ENCODE measurements at regions not wholly inside any gene's neighbourhood (a gene's known extent, or its start where the extent isn't known, plus 50 kb on each side); places are given as distances from the start of the nearest gene placed in this dataset.

DNA sequence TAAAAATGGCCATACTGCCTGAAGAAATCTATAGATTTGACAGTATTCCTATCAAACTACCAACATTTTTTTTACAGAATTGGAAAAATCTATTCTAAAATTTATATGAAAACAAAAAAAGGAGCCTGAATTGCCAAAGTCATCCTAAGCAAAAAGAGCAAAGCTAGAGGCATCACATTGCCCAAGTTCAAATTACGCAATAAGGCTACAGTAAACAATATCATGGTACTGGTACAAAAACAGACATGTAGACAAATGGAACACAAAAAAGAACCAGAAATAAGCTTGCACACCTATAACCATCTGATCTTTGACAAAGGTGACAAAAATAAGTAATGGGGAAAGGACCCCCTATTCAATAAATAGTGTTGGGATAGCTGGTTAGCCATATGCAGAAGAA lies 50.2 kb upstream of the THSD7B start:
- Histone ChIP-seq H3K36me3 (no peaks in the 10 kb centered on the region), H3K4me3 (no peak overlapping the region), H3K27ac (no peak overlapping the region), H3K9me3 (peaks cover 0 to 6% of the 10 kb centered on the region in 2 donors), H3K27me3 (no peaks in the 10 kb centered on the region), H3K4me1 (no peaks in the 10 kb centered on the region)
- intact Hi-C loops (cut with DNase I), result no loop called here
- TF ChIP-seq, protein P1, sequence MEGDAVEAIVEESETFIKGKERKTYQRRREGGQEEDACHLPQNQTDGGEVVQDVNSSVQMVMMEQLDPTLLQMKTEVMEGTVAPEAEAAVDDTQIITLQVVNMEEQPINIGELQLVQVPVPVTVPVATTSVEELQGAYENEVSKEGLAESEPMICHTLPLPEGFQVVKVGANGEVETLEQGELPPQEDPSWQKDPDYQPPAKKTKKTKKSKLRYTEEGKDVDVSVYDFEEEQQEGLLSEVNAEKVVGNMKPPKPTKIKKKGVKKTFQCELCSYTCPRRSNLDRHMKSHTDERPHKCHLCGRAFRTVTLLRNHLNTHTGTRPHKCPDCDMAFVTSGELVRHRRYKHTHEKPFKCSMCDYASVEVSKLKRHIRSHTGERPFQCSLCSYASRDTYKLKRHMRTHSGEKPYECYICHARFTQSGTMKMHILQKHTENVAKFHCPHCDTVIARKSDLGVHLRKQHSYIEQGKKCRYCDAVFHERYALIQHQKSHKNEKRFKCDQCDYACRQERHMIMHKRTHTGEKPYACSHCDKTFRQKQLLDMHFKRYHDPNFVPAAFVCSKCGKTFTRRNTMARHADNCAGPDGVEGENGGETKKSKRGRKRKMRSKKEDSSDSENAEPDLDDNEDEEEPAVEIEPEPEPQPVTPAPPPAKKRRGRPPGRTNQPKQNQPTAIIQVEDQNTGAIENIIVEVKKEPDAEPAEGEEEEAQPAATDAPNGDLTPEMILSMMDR (IDR thresholded peaks at IDR 0.05), result no peak
- ATAC-seq, result no peak
- DNase-seq, result no peak

DNA sequence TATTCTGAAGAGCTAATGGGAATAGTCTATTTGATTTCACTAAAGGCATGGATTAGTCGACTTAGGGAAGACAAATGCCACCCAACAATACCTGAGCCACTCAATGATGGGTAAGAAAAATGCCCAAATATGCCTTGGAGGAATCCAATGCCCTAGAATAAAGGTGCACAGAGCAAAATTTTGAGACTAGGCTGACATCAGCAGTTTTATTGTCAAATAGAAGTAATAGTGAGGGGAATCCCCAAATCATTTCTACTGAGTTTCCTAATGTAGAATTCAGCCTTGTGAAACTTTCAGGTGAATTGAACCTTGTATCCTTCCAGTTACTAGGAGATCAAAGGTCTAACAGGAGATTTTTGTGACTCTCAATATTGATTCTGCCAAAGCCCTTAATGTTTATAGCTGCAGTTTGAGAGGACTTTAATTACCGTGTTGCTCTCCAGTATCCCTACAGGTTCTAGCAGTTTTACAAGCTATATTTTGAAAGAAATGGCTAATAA lies 50.8 kb upstream of the THSD7B start:
- intact Hi-C loops (cut with DNase I), result no loop called here
- H3K4me1 ChIP-seq, result no peaks in the 10 kb centered on the region
- H3K36me3 ChIP-seq, result no peaks in the 10 kb centered on the region
- H3K4me3 ChIP-seq, result no peak overlapping the region
- TF ChIP-seq, protein P1 (IDR thresholded peaks at IDR 0.05), result no peak
- ATAC-seq (no peak), DNase-seq (no peak)
- no peak overlapping the region for H3K27ac ChIP-seq
- H3K27me3 ChIP-seq, result no peaks in the 10 kb centered on the region
- peaks cover 0 to 6% of the 10 kb centered on the region in 2 donors for H3K9me3 ChIP-seq

DNA sequence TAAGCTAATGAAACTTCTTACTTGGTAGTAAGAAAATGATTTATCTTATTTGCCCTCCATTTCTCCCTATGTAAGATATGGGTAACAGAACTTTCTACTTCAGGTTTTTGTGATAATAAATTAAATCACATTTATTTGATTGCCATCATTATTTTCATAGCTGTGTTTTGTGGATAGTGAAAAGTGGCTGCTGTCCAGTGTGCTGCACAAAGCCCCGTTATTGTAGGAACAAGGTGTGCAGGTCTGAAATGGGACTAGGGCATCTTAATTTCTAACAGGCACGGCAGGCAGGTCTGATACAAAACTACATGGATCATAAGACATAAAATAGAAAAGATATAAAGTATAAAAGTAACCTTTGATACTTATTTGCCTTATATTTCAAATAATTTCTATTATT lies 51.6 kb upstream of the THSD7B start:
- TF ChIP-seq, protein P1 (IDR thresholded peaks at IDR 0.05), result no peak
- Histone ChIP-seq H3K4me1 (no peaks in the 10 kb centered on the region), H3K27me3 (no peaks in the 10 kb centered on the region), H3K36me3 (no peaks in the 10 kb centered on the region), H3K27ac (no peak overlapping the region), H3K4me3 (no peak overlapping the region), H3K9me3 (peaks cover 0 to 6% of the 10 kb centered on the region in 2 donors)
- intact Hi-C loops (cut with DNase I), result no loop called here
- DNase-seq (no peak), ATAC-seq (no peak)

DNA sequence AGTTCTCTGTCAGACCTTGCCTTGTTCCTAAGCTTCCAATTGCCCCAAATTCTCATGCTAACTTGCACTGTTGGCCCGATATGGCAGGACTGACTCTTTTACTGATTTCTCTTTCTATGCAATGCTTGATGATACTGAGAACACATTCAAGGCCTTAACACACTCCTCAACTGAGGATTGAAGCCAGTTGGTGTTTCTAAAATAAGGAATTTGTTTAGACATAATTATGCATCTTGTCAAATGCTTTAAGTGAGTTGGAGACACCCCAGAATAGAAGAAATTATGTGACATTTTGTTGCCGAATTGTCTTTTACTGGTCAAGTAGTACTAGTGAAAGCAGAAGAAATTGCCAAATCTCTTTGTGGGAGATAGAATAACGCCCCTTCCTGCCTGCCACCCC lies 60.0 kb upstream of the THSD7B start:
- H3K9me3 ChIP-seq, result peaks cover 0 to 7% of the 10 kb centered on the region in 2 donors
- ATAC-seq (no peak), DNase-seq (no peak)
- intact Hi-C loops (cut with DNase I), result no loop called here
- TF ChIP-seq, protein P1 (IDR thresholded peaks at IDR 0.05), result no peak
- H3K27ac ChIP-seq, result no peak overlapping the region
- no peaks in the 10 kb centered on the region for H3K27me3 ChIP-seq
- no peaks in the 10 kb centered on the region for H3K4me1 ChIP-seq
- H3K36me3 ChIP-seq, result no peaks in the 10 kb centered on the region
- no peak overlapping the region for H3K4me3 ChIP-seq

GRCh38 chr2:136703214-136703613 lies 62.1 kb upstream of the THSD7B start:
- DNase-seq, result no peak

More at GRCh38 chr2:136703214-136703613, 62.1 kb upstream of the THSD7B start:
- H3K27me3 ChIP-seq, result no peaks in the 10 kb centered on the region
- H3K36me3 ChIP-seq, result no peaks in the 10 kb centered on the region
- TF ChIP-seq, protein P1 (IDR thresholded peaks at IDR 0.05), result no peak
- ATAC-seq, result no peak
- H3K27ac ChIP-seq, result no peak overlapping the region
- intact Hi-C loops (cut with DNase I), result no loop called here
- no peak overlapping the region for H3K4me3 ChIP-seq
- H3K9me3 ChIP-seq, result peaks cover 0 to 18% of the 10 kb centered on the region in 2 donors
- H3K4me1 ChIP-seq, result no peaks in the 10 kb centered on the region

All from left lung (tissue), 4 donors.